Endothelial cell of umbilical vein (primary cell): ENCODE measurements at regions not wholly inside any gene's neighbourhood (a gene's known extent, or its start where the extent isn't known, plus 50 kb on each side); places are given as distances from the start of the nearest gene placed in this dataset.

Source experiments
- BruUV-seq: library from RNA; stranded (reverse); fragments of 400-500 nt; replicated peaks from 2 replicates; lab custom pipeline; 2021; lab: Mats Ljungman, UMichigan
- CTCF ChIA-PET: fragments of 300-600, 350-600 bp; sonication (Branson Sonifier 250); formaldehyde crosslinking; loops from one replicate; lab custom pipeline; 2021; ENCODE audit warnings: antibody characterized with exemption, inconsistent platforms; lab: Charles Lee
- POLR2A ChIA-PET: fragments of 300-600, 350-600 bp; sonication (Branson Sonifier 250); formaldehyde crosslinking; loops from one replicate; lab custom pipeline; 2021; ENCODE audit warnings: antibody characterized with exemption, inconsistent platforms; lab: Charles Lee
- DNase-seq: peaks from one replicate; pipeline ENCODE4 v3.0.0-alpha.2; 2011; ENCODE audit warnings: low read depth, low spot score
- FAIRE-seq: peaks from 2 replicates; lab custom pipeline; 2011; peaks lifted over from hg19 to GRCh38; lab: Jason Lieb, UNC
- H2AFZ ChIP-seq: 2 replicates; pipeline ENCODE4 v1.6.0; 2012; ENCODE audit warnings: low read depth, low read length, control low read depth, inconsistent platforms
- H3K27ac ChIP-seq: 2 replicates; pipeline ENCODE4 v1.5.1; 2011; ENCODE audit warnings: low read depth, mild to moderate bottlenecking, control low read depth, low read length, moderate library complexity; ENCODE audit not compliant: insufficient read depth
- H3K27me3 ChIP-seq, 2 experiments: 2 replicates each; pipeline versions ENCODE4 v1.6.0 to v1.6.1; 2011; ENCODE audit warnings: low read length in 2 of 2, mixed read lengths in 1 of 2; ENCODE audit not compliant: control insufficient read depth in 2 of 2, insufficient read depth in 2 of 2
- H3K36me3 ChIP-seq, 2 experiments: 2 replicates in 1 of 2; 3 replicates in 1 of 2; pipeline ENCODE4 v1.5.1; 2011; ENCODE audit warnings: low read length in 2 of 2, mild to moderate bottlenecking in 1 of 2, moderate library complexity in 1 of 2; ENCODE audit not compliant: control insufficient read depth in 2 of 2, insufficient read depth in 2 of 2; ENCODE audit errors: extremely low read depth in 1 of 2
- H3K4me1 ChIP-seq: 3 replicates; pipeline ENCODE4 v1.5.1; 2011; ENCODE audit warnings: mild to moderate bottlenecking, low read length; ENCODE audit not compliant: control insufficient read depth, insufficient read depth; ENCODE audit errors: extremely low read depth
- H3K4me2 ChIP-seq: 2 replicates; pipeline ENCODE4 v1.6.1; 2011; ENCODE audit warnings: low read length, control low read depth, mixed read lengths; ENCODE audit not compliant: insufficient read depth
- H3K4me3 ChIP-seq, 3 experiments: fragments of 200-600 bp in 1 of 3; sonication (generic), shearing (Covaris generic) in 1 of 3; replicated peaks in 1 of 3; 2 replicates each; pipeline ENCODE4 v1.5.1; 2011 to 2016; ENCODE audit warnings: control low read depth in 3 of 3, low read length in 3 of 3, mild to moderate bottlenecking in 2 of 3, inconsistent platforms in 1 of 3, low read depth in 1 of 3, moderate library complexity in 1 of 3; ENCODE audit not compliant: insufficient read depth in 1 of 3
- H3K79me2 ChIP-seq: 2 replicates; pipeline ENCODE4 v1.6.0; 2012; ENCODE audit warnings: low read length, inconsistent platforms; ENCODE audit not compliant: control insufficient read depth, insufficient read depth
- H3K9ac ChIP-seq: replicated peaks from 2 replicates; pipeline ENCODE3; 2011; ENCODE audit warnings: low read length, control low read depth; ENCODE audit not compliant: insufficient read depth; ENCODE audit errors: extremely low read depth
- H3K9me1 ChIP-seq: replicated peaks from 3 replicates; pipeline ENCODE4 v1.6.0; 2011; ENCODE audit warnings: mild to moderate bottlenecking, low read length; ENCODE audit not compliant: control insufficient read depth, insufficient read depth; ENCODE audit errors: extremely low read depth
- H3K9me3 ChIP-seq: replicated peaks from 2 replicates; pipeline ENCODE4 v1.5.1; 2012; ENCODE audit warnings: low read length, inconsistent platforms; ENCODE audit not compliant: control insufficient read depth, insufficient read depth
- H4K20me1 ChIP-seq: replicated peaks from 2 replicates; pipeline ENCODE3; 2011; ENCODE audit warnings: mild to moderate bottlenecking, low read length; ENCODE audit not compliant: control insufficient read depth, insufficient read depth; ENCODE audit errors: extremely low read depth
- CTCF ChIP-seq, 2 donors: IDR thresholded peaks; 1 replicate in 1 of 2; 2 replicates in 1 of 2; pipeline ENCODE4 v1.5.1; 2011; ENCODE audit warnings: low read length in 2 of 2, mild to moderate bottlenecking in 2 of 2, moderate library complexity in 2 of 2, control low read depth in 1 of 2, inconsistent platforms in 1 of 2, low read depth in 1 of 2; ENCODE audit not compliant: insufficient read depth in 1 of 2; ENCODE audit errors: extremely low read depth in 1 of 2
- EZH2 ChIP-seq: IDR thresholded peaks from 2 replicates; pipeline ENCODE4 v1.6.1; 2012; ENCODE audit warnings: borderline replicate concordance, low read depth, mild to moderate bottlenecking, moderate library complexity, low read length, inconsistent platforms; ENCODE audit not compliant: severe bottlenecking
- FOS ChIP-seq: IDR thresholded peaks from 2 replicates; pipeline ENCODE4 v1.6.1; 2011; ENCODE audit warnings: mild to moderate bottlenecking, low read length, moderate library complexity, borderline replicate concordance; ENCODE audit not compliant: insufficient read depth
- GATA2 ChIP-seq: IDR thresholded peaks from 2 replicates; pipeline ENCODE4 v1.7.0; 2011; ENCODE audit warnings: low read depth, mild to moderate bottlenecking, moderate library complexity, mixed read lengths, low read length; ENCODE audit not compliant: insufficient read length, insufficient read depth
- JUN ChIP-seq: IDR thresholded peaks from 2 replicates; pipeline ENCODE4 v1.6.1; 2011; ENCODE audit warnings: borderline replicate concordance, low read depth; ENCODE audit not compliant: insufficient read length, insufficient read depth
- MYC ChIP-seq: IDR thresholded peaks from one replicate; pipeline ENCODE4 v1.6.1; 2011; ENCODE audit warnings: mild to moderate bottlenecking, low read depth, low read length
- POLR2A ChIP-seq: IDR thresholded peaks from 2 replicates; pipeline ENCODE4 v1.6.1; 2012; ENCODE audit warnings: low read depth, mild to moderate bottlenecking, control low read depth, low read length
- dilution Hi-C: fragments of 300-500 bp; cut with MboI; formaldehyde crosslinking; loops from one replicate; pipeline ENCODE4 v1.15.0; 2019; ENCODE audit warnings: low sequenced_read_pairs; ENCODE audit not compliant: extremely low pct_ligation_motif_present
- intact Hi-C: fragments of 100-400 bp; cut with micrococcal nuclease; formaldehyde crosslinking; loops from one replicate; pipeline ENCODE4 v1.10.0; 2022
- TF ChIP-seq, protein P1 (sequence below): IDR thresholded peaks from 2 replicates; pipeline ENCODE4 v1.6.1; 2011; ENCODE audit not compliant: insufficient read depth, insufficient read length

DNA sequence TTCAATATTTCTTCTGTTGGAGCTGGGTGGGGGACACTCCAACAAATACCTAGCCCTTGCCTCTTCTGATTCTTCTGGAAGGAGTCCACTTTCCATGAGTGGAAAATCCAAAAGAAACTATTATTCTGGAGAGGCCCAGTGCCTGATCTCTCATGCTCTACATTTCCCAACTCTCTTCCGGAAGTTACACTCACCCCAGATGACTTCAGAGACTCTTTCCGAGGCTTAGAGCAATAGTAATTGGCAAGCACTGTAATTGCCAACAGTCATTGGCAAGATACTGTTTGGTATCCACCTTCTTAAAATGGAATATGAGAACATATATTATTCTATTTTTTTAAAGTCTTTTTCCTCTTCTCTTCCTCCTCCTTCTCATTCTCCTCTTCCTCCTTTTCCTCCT lies 60.5 kb upstream of the CYRIA start:
- dilution Hi-C loops: no loop called here
- no peak overlapping the region for H2AFZ ChIP-seq
- no peaks in the 10 kb centered on the region for H3K4me1 ChIP-seq
- no peaks in the 10 kb centered on the region for H3K9me1 ChIP-seq
- no peaks in the 10 kb centered on the region for H3K36me3 ChIP-seq
- intact Hi-C loops: no loop called here
- H4K20me1 ChIP-seq: no peaks in the 10 kb centered on the region
- BruUV-seq: no TSS peak
- no peak overlapping the region for H3K4me3 ChIP-seq
- no peaks in the 10 kb centered on the region for H3K9me3 ChIP-seq
- H3K27ac ChIP-seq: no peak overlapping the region
- no peak overlapping the region for H3K9ac ChIP-seq
- no peaks in the 10 kb centered on the region for H3K79me2 ChIP-seq
- peaks cover 2 to 17% of the 10 kb centered on the region in 2 experiments for H3K27me3 ChIP-seq
- CTCF ChIA-PET: interaction anchor here (1.4 to 2.3 kb wide), 4 partner anchors 14 to 112 kb away, joined by 3 to 30 read pairs (median 14); no protein-coding TSS in a partner anchor
- H3K4me2 ChIP-seq: no peak overlapping the region
- FAIRE-seq (no peak), DNase-seq (no peak)
- TF ChIP-seq CTCF (IDR thresholded peaks at IDR 0.05; ENCODE audit: extremely low read depth in 1 of 2, insufficient read depth in 1 of 2, low read depth in 1 of 2, low read length in 2 of 2) (no peak), GATA2 (no peak), POLR2A (no peak)
- POLR2A ChIA-PET: no interaction called here

- peaks cover 2 to 17% of the 10 kb centered on the region in 2 experiments for H3K27me3 ChIP-seq
- CTCF ChIA-PET: interaction anchor here (1.5 to 2.3 kb wide), 3 partner anchors 13 to 112 kb away, joined by 4 to 25 read pairs (median 5); no protein-coding TSS in a partner anchor
- H3K36me3 ChIP-seq: no peaks in the 10 kb centered on the region
- BruUV-seq: no TSS peak
- POLR2A ChIA-PET: no interaction called here
- H3K9ac ChIP-seq: no peak overlapping the region
- H3K9me3 ChIP-seq: no peaks in the 10 kb centered on the region
- H2AFZ ChIP-seq: no peak overlapping the region
- H4K20me1 ChIP-seq: no peaks in the 10 kb centered on the region
- DNase-seq (no peak), FAIRE-seq (no peak)
- dilution Hi-C loops: no loop called here
- H3K9me1 ChIP-seq: no peaks in the 10 kb centered on the region
- intact Hi-C loops: no loop called here
- H3K79me2 ChIP-seq: no peaks in the 10 kb centered on the region
- TF ChIP-seq FOS: no peak
- TF ChIP-seq, protein P1, sequence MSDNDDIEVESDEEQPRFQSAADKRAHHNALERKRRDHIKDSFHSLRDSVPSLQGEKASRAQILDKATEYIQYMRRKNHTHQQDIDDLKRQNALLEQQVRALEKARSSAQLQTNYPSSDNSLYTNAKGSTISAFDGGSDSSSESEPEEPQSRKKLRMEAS: no peak
- TF ChIP-seq GATA2: no peak
- no peak for TF ChIP-seq JUN
- no peak for TF ChIP-seq EZH2
- TF ChIP-seq CTCF (IDR thresholded peaks at IDR 0.05; ENCODE audit: extremely low read depth in 1 of 2, insufficient read depth in 1 of 2, low read depth in 1 of 2, low read length in 2 of 2): no peak
- no peak for TF ChIP-seq MYC
- no peaks in the 10 kb centered on the region for H3K4me1 ChIP-seq
- H3K4me2 ChIP-seq: no peak overlapping the region
- no peak overlapping the region for H3K27ac ChIP-seq
- no peak overlapping the region for H3K4me3 ChIP-seq
These were observed 59.9 kb upstream of the CYRIA start for GRCh38 chr2:16725549-16725948.
